GM23338 (cell line): ENCODE measurements at regions not wholly inside any gene's neighbourhood (a gene's known extent, or its start where the extent isn't known, plus 50 kb on each side); places are given as distances from the start of the nearest gene placed in this dataset.
A peak's percentile ranks its signal among the peaks of the same experiment; 100 is the strongest.

Experiments used
- ATAC-seq: fragments of 200-7000 bp; cut with Tn5 transposase; 3 replicates; pipeline ENCODE4 v1.9.1; 2020
- DNase-seq: peaks from one replicate; pipeline ENCODE4 v3.0.0-alpha.2; 2015; ENCODE audit warnings: low spot score
- H2AFZ ChIP-seq: fragments of 200-600 bp; sonication (generic); 2 replicates; pipeline ENCODE4 v1.8.0; 2016; ENCODE audit warnings: antibody characterized with exemption, mild to moderate bottlenecking, moderate library complexity
- H3F3A ChIP-seq: fragments of 200-600 bp; sonication (generic); replicated peaks from 2 replicates; pipeline ENCODE4 v1.8.0; 2017; ENCODE audit warnings: antibody characterized with exemption, mixed run types, low read depth
- H3K27ac ChIP-seq: fragments of 200-600 bp; sonication (generic); 2 replicates; pipeline ENCODE4 v1.6.1; 2016; ENCODE audit warnings: low read depth
- H3K27me3 ChIP-seq: fragments of 200-600 bp; sonication (generic); 2 replicates; pipeline ENCODE4 v1.8.0; 2016; ENCODE audit warnings: mild to moderate bottlenecking, mixed run types, moderate library complexity; ENCODE audit not compliant: insufficient read depth
- H3K36me3 ChIP-seq: fragments of 200-600 bp; sonication (generic); 2 replicates; pipeline ENCODE4 v1.8.0; 2016; ENCODE audit warnings: mild to moderate bottlenecking; ENCODE audit not compliant: insufficient read depth
- H3K4me1 ChIP-seq: fragments of 200-600 bp; sonication (generic); 2 replicates; pipeline ENCODE4 v1.8.0; 2016; ENCODE audit warnings: mild to moderate bottlenecking, moderate library complexity; ENCODE audit not compliant: insufficient read depth
- H3K4me2 ChIP-seq: fragments of 200-600 bp; sonication (generic); 2 replicates; pipeline ENCODE4 v1.7.1; 2017; ENCODE audit warnings: mixed run types
- H3K4me3 ChIP-seq: fragments of 200-600 bp; sonication (generic); 2 replicates; pipeline ENCODE4 v1.6.1; 2016; ENCODE audit warnings: mixed run types
- H3K79me2 ChIP-seq: fragments of 200-600 bp; sonication (generic); replicated peaks from 2 replicates; pipeline ENCODE4 v1.8.0; 2017; ENCODE audit warnings: mild to moderate bottlenecking; ENCODE audit not compliant: insufficient read depth
- H3K9me2 ChIP-seq: fragments of 200-600 bp; sonication (generic); 2 replicates; pipeline ENCODE4 v1.8.0; 2017; ENCODE audit not compliant: insufficient read depth
- H4K20me1 ChIP-seq: fragments of 200-600 bp; sonication (generic); replicated peaks from 2 replicates; pipeline ENCODE4 v1.8.0; 2017; ENCODE audit warnings: mild to moderate bottlenecking; ENCODE audit not compliant: insufficient read depth
- H3K27ac Mint-ChIP-seq: 2 replicates; pipeline ENCODE4 v1.8.0; 2020; ENCODE audit warnings: inconsistent platforms, mild to moderate bottlenecking, moderate library complexity, mixed read lengths
- H3K27me3 Mint-ChIP-seq: 3 replicates; pipeline ENCODE4 v1.8.0; 2022; ENCODE audit warnings: low read depth, mild to moderate bottlenecking, moderate library complexity, mixed read lengths, inconsistent platforms; ENCODE audit not compliant: insufficient read depth, poor library complexity
- H3K36me3 Mint-ChIP-seq: 3 replicates; pipeline ENCODE4 v1.8.0; 2021; ENCODE audit warnings: low read depth, mild to moderate bottlenecking, inconsistent platforms, moderate library complexity, mixed read lengths
- H3K4me1 Mint-ChIP-seq: 3 replicates; pipeline ENCODE4 v1.8.0; 2020; ENCODE audit warnings: mild to moderate bottlenecking, inconsistent platforms, mixed read lengths
- H3K4me3 Mint-ChIP-seq: 3 replicates; pipeline ENCODE4 v1.8.0; 2021; ENCODE audit warnings: moderate library complexity, mild to moderate bottlenecking, inconsistent platforms, mixed read lengths
- H3K9me3 Mint-ChIP-seq: 3 replicates; pipeline ENCODE4 v1.8.0; 2020; ENCODE audit warnings: moderate library complexity, mild to moderate bottlenecking, inconsistent platforms, mixed read lengths
- CREB1 ChIP-seq: fragments of 250-450 bp; sonication (Bioruptor Pico); IDR thresholded peaks from 2 replicates; pipeline ENCODE4 v1.5.0; 2020; ENCODE audit warnings: low read depth, mild to moderate bottlenecking, moderate library complexity
- EZH2 ChIP-seq: fragments of 200-600 bp; sonication (generic); IDR thresholded peaks from one replicate; pipeline ENCODE4 v1.8.0; 2017; ENCODE audit warnings: antibody characterized with exemption, mild to moderate bottlenecking, low read depth; ENCODE audit not compliant: unreplicated experiment
- EZH2phosphoT487 ChIP-seq: fragments of 200-600 bp; sonication (generic); IDR thresholded peaks from one replicate; pipeline ENCODE4 v1.8.1; 2018; ENCODE audit warnings: antibody characterized with exemption; ENCODE audit not compliant: unreplicated experiment
- JUNB ChIP-seq: IDR thresholded peaks from one replicate; pipeline ENCODE4 v1.6.1; 2016; ENCODE audit warnings: antibody characterized with exemption; ENCODE audit not compliant: unreplicated experiment
- NANOG ChIP-seq: IDR thresholded peaks from 2 replicates; pipeline ENCODE4 v1.6.1; 2016; ENCODE audit warnings: antibody characterized with exemption, borderline replicate concordance
- POLR2AphosphoS5 ChIP-seq: IDR thresholded peaks from 2 replicates; pipeline ENCODE4 v1.6.1; 2016; ENCODE audit warnings: antibody characterized with exemption, low read depth
- STAT1 ChIP-seq: IDR thresholded peaks from one replicate; pipeline ENCODE4 v1.6.1; 2016; ENCODE audit warnings: antibody characterized with exemption; ENCODE audit not compliant: unreplicated experiment
- ZNF114 ChIP-seq: fragments of 250-450 bp; sonication (Bioruptor Pico); IDR thresholded peaks from 2 replicates; pipeline ENCODE4 v1.5.0; 2020; ENCODE audit warnings: mild to moderate bottlenecking, moderate library complexity
- ZNF331 ChIP-seq: fragments of 250-450 bp; sonication (Bioruptor Pico); IDR thresholded peaks from 2 replicates; pipeline ENCODE4 v1.5.0; 2020; ENCODE audit warnings: low read depth, mild to moderate bottlenecking, moderate library complexity
- TF ChIP-seq, protein P1 (sequence below): IDR thresholded peaks from one replicate; pipeline ENCODE4 v1.6.1; 2018; ENCODE audit warnings: antibody characterized with exemption; ENCODE audit not compliant: unreplicated experiment
- TF ChIP-seq, protein P2 (sequence below): fragments of 250-450 bp; sonication (Bioruptor Pico); IDR thresholded peaks from 2 replicates; pipeline ENCODE4 v1.5.0; 2020; ENCODE audit warnings: mild to moderate bottlenecking, moderate library complexity
- TF ChIP-seq, protein P3 (sequence below), 2 experiments: fragments of 200-600 bp in 1 of 2; sonication (generic) in 1 of 2; conservative IDR thresholded peaks; 2 replicates each; pipeline versions ENCODE4 v1.5.1 to v1.6.1; 2016 to 2017; ENCODE audit warnings: antibody characterized with exemption in 2 of 2, low read depth in 2 of 2, mild to moderate bottlenecking in 2 of 2, moderate library complexity in 1 of 2
- TF ChIP-seq, protein P4 (sequence below): IDR thresholded peaks from 2 replicates; pipeline ENCODE4 v1.6.1; 2016; ENCODE audit warnings: antibody characterized with exemption

DNA sequence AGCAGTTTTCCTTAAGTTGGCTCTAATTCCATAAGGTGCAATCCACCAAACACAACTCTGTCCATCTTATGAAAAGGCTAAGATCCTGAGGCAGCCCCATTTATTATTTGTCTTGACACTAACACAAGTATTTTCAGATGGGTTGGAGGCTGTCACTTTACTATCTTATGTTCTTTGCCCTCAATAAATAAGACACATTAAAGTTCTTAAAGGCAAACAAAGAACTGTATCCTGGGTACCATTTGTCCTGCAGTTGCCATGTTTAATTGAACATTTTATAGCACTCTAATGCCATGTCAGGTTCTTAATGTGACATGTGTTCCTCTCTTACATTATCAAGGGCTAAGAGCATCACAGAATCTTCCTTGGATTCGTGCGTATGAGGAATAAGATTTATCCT lies 189.5 kb upstream of the SNX2 start:
- H3K36me3 ChIP-seq, result no peaks in the 10 kb centered on the region
- no peaks in the 10 kb centered on the region for H3K4me1 ChIP-seq
- TF ChIP-seq JUNB (no peak), NANOG (no peak), EZH2 (no peak), EZH2phosphoT487 (no peak), ZNF331 (no peak), ZNF114 (CRISPR knock-in tag) (no peak), POLR2AphosphoS5 (no peak), CREB1 (CRISPR knock-in tag) (no peak), STAT1 (no peak)
- TF ChIP-seq, protein P1, sequence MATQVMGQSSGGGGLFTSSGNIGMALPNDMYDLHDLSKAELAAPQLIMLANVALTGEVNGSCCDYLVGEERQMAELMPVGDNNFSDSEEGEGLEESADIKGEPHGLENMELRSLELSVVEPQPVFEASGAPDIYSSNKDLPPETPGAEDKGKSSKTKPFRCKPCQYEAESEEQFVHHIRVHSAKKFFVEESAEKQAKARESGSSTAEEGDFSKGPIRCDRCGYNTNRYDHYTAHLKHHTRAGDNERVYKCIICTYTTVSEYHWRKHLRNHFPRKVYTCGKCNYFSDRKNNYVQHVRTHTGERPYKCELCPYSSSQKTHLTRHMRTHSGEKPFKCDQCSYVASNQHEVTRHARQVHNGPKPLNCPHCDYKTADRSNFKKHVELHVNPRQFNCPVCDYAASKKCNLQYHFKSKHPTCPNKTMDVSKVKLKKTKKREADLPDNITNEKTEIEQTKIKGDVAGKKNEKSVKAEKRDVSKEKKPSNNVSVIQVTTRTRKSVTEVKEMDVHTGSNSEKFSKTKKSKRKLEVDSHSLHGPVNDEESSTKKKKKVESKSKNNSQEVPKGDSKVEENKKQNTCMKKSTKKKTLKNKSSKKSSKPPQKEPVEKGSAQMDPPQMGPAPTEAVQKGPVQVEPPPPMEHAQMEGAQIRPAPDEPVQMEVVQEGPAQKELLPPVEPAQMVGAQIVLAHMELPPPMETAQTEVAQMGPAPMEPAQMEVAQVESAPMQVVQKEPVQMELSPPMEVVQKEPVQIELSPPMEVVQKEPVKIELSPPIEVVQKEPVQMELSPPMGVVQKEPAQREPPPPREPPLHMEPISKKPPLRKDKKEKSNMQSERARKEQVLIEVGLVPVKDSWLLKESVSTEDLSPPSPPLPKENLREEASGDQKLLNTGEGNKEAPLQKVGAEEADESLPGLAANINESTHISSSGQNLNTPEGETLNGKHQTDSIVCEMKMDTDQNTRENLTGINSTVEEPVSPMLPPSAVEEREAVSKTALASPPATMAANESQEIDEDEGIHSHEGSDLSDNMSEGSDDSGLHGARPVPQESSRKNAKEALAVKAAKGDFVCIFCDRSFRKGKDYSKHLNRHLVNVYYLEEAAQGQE, result no peak
- TF ChIP-seq, protein P2, sequence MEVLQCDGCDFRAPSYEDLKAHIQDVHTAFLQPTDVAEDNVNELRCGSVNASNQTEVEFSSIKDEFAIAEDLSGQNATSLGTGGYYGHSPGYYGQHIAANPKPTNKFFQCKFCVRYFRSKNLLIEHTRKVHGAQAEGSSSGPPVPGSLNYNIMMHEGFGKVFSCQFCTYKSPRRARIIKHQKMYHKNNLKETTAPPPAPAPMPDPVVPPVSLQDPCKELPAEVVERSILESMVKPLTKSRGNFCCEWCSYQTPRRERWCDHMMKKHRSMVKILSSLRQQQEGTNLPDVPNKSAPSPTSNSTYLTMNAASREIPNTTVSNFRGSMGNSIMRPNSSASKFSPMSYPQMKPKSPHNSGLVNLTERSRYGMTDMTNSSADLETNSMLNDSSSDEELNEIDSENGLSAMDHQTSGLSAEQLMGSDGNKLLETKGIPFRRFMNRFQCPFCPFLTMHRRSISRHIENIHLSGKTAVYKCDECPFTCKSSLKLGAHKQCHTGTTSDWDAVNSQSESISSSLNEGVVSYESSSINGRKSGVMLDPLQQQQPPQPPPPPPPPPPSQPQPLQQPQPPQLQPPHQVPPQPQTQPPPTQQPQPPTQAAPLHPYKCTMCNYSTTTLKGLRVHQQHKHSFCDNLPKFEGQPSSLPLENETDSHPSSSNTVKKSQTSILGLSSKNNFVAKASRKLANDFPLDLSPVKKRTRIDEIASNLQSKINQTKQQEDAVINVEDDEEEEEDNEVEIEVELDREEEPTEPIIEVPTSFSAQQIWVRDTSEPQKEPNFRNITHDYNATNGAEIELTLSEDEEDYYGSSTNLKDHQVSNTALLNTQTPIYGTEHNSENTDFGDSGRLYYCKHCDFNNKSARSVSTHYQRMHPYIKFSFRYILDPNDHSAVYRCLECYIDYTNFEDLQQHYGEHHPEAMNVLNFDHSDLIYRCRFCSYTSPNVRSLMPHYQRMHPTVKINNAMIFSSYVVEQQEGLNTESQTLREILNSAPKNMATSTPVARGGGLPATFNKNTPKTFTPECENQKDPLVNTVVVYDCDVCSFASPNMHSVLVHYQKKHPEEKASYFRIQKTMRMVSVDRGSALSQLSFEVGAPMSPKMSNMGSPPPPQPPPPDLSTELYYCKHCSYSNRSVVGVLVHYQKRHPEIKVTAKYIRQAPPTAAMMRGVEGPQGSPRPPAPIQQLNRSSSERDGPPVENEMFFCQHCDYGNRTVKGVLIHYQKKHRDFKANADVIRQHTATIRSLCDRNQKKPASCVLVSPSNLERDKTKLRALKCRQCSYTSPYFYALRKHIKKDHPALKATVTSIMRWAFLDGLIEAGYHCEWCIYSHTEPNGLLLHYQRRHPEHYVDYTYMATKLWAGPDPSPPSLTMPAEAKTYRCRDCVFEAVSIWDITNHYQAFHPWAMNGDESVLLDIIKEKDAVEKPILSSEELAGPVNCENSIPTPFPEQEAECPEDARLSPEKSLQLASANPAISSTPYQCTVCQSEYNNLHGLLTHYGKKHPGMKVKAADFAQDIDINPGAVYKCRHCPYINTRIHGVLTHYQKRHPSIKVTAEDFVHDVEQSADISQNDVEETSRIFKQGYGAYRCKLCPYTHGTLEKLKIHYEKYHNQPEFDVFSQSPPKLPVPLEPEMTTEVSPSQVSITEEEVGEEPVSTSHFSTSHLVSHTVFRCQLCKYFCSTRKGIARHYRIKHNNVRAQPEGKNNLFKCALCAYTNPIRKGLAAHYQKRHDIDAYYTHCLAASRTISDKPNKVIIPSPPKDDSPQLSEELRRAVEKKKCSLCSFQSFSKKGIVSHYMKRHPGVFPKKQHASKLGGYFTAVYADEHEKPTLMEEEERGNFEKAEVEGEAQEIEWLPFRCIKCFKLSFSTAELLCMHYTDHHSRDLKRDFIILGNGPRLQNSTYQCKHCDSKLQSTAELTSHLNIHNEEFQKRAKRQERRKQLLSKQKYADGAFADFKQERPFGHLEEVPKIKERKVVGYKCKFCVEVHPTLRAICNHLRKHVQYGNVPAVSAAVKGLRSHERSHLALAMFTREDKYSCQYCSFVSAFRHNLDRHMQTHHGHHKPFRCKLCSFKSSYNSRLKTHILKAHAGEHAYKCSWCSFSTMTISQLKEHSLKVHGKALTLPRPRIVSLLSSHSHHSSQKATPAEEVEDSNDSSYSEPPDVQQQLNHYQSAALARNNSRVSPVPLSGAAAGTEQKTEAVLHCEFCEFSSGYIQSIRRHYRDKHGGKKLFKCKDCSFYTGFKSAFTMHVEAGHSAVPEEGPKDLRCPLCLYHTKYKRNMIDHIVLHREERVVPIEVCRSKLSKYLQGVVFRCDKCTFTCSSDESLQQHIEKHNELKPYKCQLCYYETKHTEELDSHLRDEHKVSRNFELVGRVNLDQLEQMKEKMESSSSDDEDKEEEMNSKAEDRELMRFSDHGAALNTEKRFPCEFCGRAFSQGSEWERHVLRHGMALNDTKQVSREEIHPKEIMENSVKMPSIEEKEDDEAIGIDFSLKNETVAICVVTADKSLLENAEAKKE (CRISPR knock-in tag), result no peak
- TF ChIP-seq, protein P3, sequence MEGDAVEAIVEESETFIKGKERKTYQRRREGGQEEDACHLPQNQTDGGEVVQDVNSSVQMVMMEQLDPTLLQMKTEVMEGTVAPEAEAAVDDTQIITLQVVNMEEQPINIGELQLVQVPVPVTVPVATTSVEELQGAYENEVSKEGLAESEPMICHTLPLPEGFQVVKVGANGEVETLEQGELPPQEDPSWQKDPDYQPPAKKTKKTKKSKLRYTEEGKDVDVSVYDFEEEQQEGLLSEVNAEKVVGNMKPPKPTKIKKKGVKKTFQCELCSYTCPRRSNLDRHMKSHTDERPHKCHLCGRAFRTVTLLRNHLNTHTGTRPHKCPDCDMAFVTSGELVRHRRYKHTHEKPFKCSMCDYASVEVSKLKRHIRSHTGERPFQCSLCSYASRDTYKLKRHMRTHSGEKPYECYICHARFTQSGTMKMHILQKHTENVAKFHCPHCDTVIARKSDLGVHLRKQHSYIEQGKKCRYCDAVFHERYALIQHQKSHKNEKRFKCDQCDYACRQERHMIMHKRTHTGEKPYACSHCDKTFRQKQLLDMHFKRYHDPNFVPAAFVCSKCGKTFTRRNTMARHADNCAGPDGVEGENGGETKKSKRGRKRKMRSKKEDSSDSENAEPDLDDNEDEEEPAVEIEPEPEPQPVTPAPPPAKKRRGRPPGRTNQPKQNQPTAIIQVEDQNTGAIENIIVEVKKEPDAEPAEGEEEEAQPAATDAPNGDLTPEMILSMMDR (conservative IDR thresholded peaks at IDR 0.05; ENCODE audit: low read depth in 2 of 2), result no peak
- TF ChIP-seq, protein P4, sequence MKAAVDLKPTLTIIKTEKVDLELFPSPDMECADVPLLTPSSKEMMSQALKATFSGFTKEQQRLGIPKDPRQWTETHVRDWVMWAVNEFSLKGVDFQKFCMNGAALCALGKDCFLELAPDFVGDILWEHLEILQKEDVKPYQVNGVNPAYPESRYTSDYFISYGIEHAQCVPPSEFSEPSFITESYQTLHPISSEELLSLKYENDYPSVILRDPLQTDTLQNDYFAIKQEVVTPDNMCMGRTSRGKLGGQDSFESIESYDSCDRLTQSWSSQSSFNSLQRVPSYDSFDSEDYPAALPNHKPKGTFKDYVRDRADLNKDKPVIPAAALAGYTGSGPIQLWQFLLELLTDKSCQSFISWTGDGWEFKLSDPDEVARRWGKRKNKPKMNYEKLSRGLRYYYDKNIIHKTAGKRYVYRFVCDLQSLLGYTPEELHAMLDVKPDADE, result no peak
- H3K4me2 ChIP-seq, result no peak overlapping the region
- Mint-ChIP-seq H3K9me3 (no peaks in the 10 kb centered on the region), H3K36me3 (no peaks in the 10 kb centered on the region), H3K4me1 (no peaks in the 10 kb centered on the region; the same call in 2 of the 3 replicates), H3K4me3 (no peak overlapping the region), H3K27ac (no peak overlapping the region), H3K27me3 (no peaks in the 10 kb centered on the region)
- H2AFZ ChIP-seq, result peak overlapping the region; percentile 36; the same call in 1 of the 2 replicates
- no peaks in the 10 kb centered on the region for H3K9me2 ChIP-seq
- no peak overlapping the region for H3K4me3 ChIP-seq
- H3K27me3 ChIP-seq, result no peaks in the 10 kb centered on the region
- DNase-seq (no peak), ATAC-seq (no peak)
- no peaks in the 10 kb centered on the region for H3F3A ChIP-seq
- H3K27ac ChIP-seq, result no peak overlapping the region
- H3K79me2 ChIP-seq, result no peaks in the 10 kb centered on the region
- H4K20me1 ChIP-seq, result no peaks in the 10 kb centered on the region
